ENCODE measurements at regions not wholly inside any gene's neighbourhood (a gene's known extent, or its start where the extent isn't known, plus 50 kb on each side); places are given as distances from the start of the nearest gene placed in this dataset.
A peak's percentile ranks its signal among the peaks of the same experiment; 100 is the strongest.

- H3K9me3 ChIP-seq: no peaks in the 10 kb centered on the region
- no peaks in the 10 kb centered on the region for H3K36me3 ChIP-seq
- 94 to 97% (median 95%) methylated on average over 5 of the region's 5 CpGs for WGBS, 4 donors
- TF ChIP-seq POLR2A (IDR thresholded peaks at IDR 0.05) (no peak), CTCF (IDR thresholded peaks at IDR 0.05) (no peak)
- no peak overlapping the region for H3K27ac ChIP-seq
- intact Hi-C loops (cut with DNase I): no loop called here
- H3K4me1 ChIP-seq: peaks cover 0 to 26% (median 0%) of the 10 kb centered on the region in 12 donors
- DNase-seq (no peak), ATAC-seq (no peak)
- H3K27me3 ChIP-seq: no peaks in the 10 kb centered on the region
- no peak overlapping the region for H3K4me3 ChIP-seq
Measured at GRCh38 chr10:129099486-129099885, 367.6 kb upstream of the MGMT start.

GRCh38 chr10:129099992-129100391 lies 367.0 kb upstream of the MGMT start:
- no peak for ATAC-seq
- Histone ChIP-seq H3K4me3 (no peak overlapping the region), H3K27ac (no peak overlapping the region), H3K4me1 (peaks cover 0 to 23% (median 0%) of the 10 kb centered on the region in 12 donors), H3K36me3 (no peaks in the 10 kb centered on the region), H3K9me3 (no peaks in the 10 kb centered on the region), H3K27me3 (no peaks in the 10 kb centered on the region)
- no peak for TF ChIP-seq CTCF (IDR thresholded peaks at IDR 0.05)
- no peak for TF ChIP-seq POLR2A (IDR thresholded peaks at IDR 0.05)
- intact Hi-C loops (cut with DNase I): no loop called here
- WGBS, 4 donors: 94 to 97% (median 96%) methylated on average over 7 of the region's 7 CpGs
- no peak for DNase-seq

- 64 to 79% (median 77%) methylated on average over 10 of the region's 10 CpGs for WGBS, 4 donors
- Histone ChIP-seq H3K36me3 (no peaks in the 10 kb centered on the region), H3K4me1 (peaks cover 0 to 25% (median 0%) of the 10 kb centered on the region in 12 donors), H3K27ac (no peak overlapping the region), H3K9me3 (no peaks in the 10 kb centered on the region), H3K27me3 (no peaks in the 10 kb centered on the region), H3K4me3 (no peak overlapping the region)
- intact Hi-C loops (cut with DNase I): no loop called here
- ATAC-seq (no peak), DNase-seq (no peak)
- no peak for TF ChIP-seq POLR2A (IDR thresholded peaks at IDR 0.05)
- no peak for TF ChIP-seq CTCF (IDR thresholded peaks at IDR 0.05)
Measured at GRCh38 chr10:129101232-129101980, 365.6 kb upstream of the MGMT start.

GRCh38 chr10:129102906-129103693 lies 363.9 kb upstream of the MGMT start:
- H3K36me3 ChIP-seq: no peaks in the 10 kb centered on the region
- DNase-seq (no peak), ATAC-seq (peak in 1 of 4 donors; percentile 46)
- TF ChIP-seq POLR2A (IDR thresholded peaks at IDR 0.05): no peak
- H3K27me3 ChIP-seq: no peaks in the 10 kb centered on the region
- no peak overlapping the region for H3K4me3 ChIP-seq
- intact Hi-C loops (cut with DNase I): no loop called here
- 76 to 84% (median 79%) methylated on average over 7 of the region's 7 CpGs for WGBS, 4 donors
- H3K27ac ChIP-seq: no peak overlapping the region
- peaks cover 0 to 20% (median 0%) of the 10 kb centered on the region in 12 donors for H3K4me1 ChIP-seq
- no peaks in the 10 kb centered on the region for H3K9me3 ChIP-seq
